Left colon (tissue), 2 donors: ENCODE measurements at regions not wholly inside any gene's neighbourhood (a gene's known extent, or its start where the extent isn't known, plus 50 kb on each side); places are given as distances from the start of the nearest gene placed in this dataset.

Experiments used
- ATAC-seq: fragments of 200-7000 bp; cut with Tn5 transposase; one replicate; pipeline ENCODE4 v1.9.1; 2020; ENCODE audit warnings: mild to moderate bottlenecking, moderate library complexity
- DNase-seq, 2 donors: peaks; one replicate each; pipeline ENCODE4 v3.0.0-alpha.2; 2020
- intact Hi-C, 2 donors: fragments of 100-400 bp; cut with DNase I in 1 of 2; cut with micrococcal nuclease in 1 of 2; formaldehyde crosslinking; loops; one replicate each; pipeline versions ENCODE4 v1.11.2 to v1.14.0; 2022; cut with DNase I, micrococcal nuclease
- donor health status: DM: no; HTN: no; CAD: no.
- donor health status: DM: yes; HTN: yes; CAD: no.

GRCh38 chr2:128474036-128474955, 155.6 kb upstream of the HS6ST1 start:
- DNase-seq (no peak), ATAC-seq (no peak)
- intact Hi-C loops, result no loop called here

- DNase-seq (no peak), ATAC-seq (no peak)
- intact Hi-C loops, result no loop called here
Measured at GRCh38 chr2:128474962-128475361, 156.3 kb upstream of the HS6ST1 start.

- no peak for DNase-seq
- no peak for ATAC-seq
- intact Hi-C loops, result no loop called here
Measured at GRCh38 chr2:128475427-128476211, 157.0 kb upstream of the HS6ST1 start.

GRCh38 chr2:128477026-128477820, 158.6 kb upstream of the HS6ST1 start:
- DNase-seq (no peak), ATAC-seq (no peak)
- intact Hi-C loops, result no loop called here

- intact Hi-C loops, result no loop called here
- DNase-seq (no peak), ATAC-seq (no peak)
Measured at GRCh38 chr2:128477891-128478290, 159.2 kb upstream of the HS6ST1 start.

GRCh38 chr2:128485761-128486639, 167.3 kb upstream of the HS6ST1 start:
- intact Hi-C loops, result no loop called here
- no peak for ATAC-seq
- DNase-seq, result no peak

GRCh38 chr2:128486640-128487375, 168.1 kb upstream of the HS6ST1 start:
- no peak for ATAC-seq
- no peak for DNase-seq
- intact Hi-C loops, result no loop called here

GRCh38 chr2:128487650-128488387, 169.2 kb upstream of the HS6ST1 start:
- intact Hi-C loops, result no loop called here
- DNase-seq, result no peak
- no peak for ATAC-seq

- no peak for ATAC-seq
- DNase-seq, result no peak
- intact Hi-C loops, result no loop called here
Measured at GRCh38 chr2:128488434-128488833, 169.8 kb upstream of the HS6ST1 start.

- DNase-seq (no peak), ATAC-seq (no peak)
- intact Hi-C loops, result no loop called here
Measured at GRCh38 chr2:128489526-128490273, 171.0 kb upstream of the HS6ST1 start.

GRCh38 chr2:128490321-128490720, 171.7 kb upstream of the HS6ST1 start:
- no peak for DNase-seq
- ATAC-seq, result no peak
- intact Hi-C loops, result no loop called here

GRCh38 chr2:128490881-128491691, 172.4 kb upstream of the HS6ST1 start:
- intact Hi-C loops, result no loop called here
- ATAC-seq, result no peak
- no peak for DNase-seq

- intact Hi-C loops, result no loop called here
- no peak for DNase-seq
- ATAC-seq, result no peak
Measured at GRCh38 chr2:128491692-128492244, 173.1 kb upstream of the HS6ST1 start.

GRCh38 chr2:128492966-128493811, 174.5 kb upstream of the HS6ST1 start:
- DNase-seq (no peak), ATAC-seq (no peak)
- intact Hi-C loops, result no loop called here
